ENCODE measurements at regions not wholly inside any gene's neighbourhood (a gene's known extent, or its start where the extent isn't known, plus 50 kb on each side); places are given as distances from the start of the nearest gene placed in this dataset.

GRCh38 chr1:111556325-111557037 is 53.0 kb upstream of the ADORA3 start:
- DNase-seq (ENCODE audit: low spot score): no peak

- no peak for DNase-seq (ENCODE audit: low spot score)
Observed at GRCh38 chr1:111559736-111560279, 56.4 kb upstream of the ADORA3 start.

- DNase-seq (ENCODE audit: low spot score): no peak
Observed at GRCh38 chr1:111561328-111561727, 57.9 kb upstream of the ADORA3 start.

GRCh38 chr1:111563619-111564018 is 56.0 kb upstream of the RAP1A start:
- DNase-seq (ENCODE audit: low spot score): peak; percentile 65

- peak; percentile 78 for DNase-seq (ENCODE audit: low spot score)
Observed at GRCh38 chr1:111565079-111565478, 54.5 kb upstream of the RAP1A start.

GRCh38 chr1:111565968-111566367 is 53.6 kb upstream of the RAP1A start:
- DNase-seq (ENCODE audit: low spot score): no peak

- DNase-seq (ENCODE audit: low spot score): no peak
Observed at GRCh38 chr1:111568160-111568647, 51.4 kb upstream of the RAP1A start.

Measured in AG20443 (cell line).